Fibroblast of lung (primary cell): ENCODE measurements at regions not wholly inside any gene's neighbourhood (a gene's known extent, or its start where the extent isn't known, plus 50 kb on each side); places are given as distances from the start of the nearest gene placed in this dataset.

Experiments
- CTCF ChIP-seq, 2 donors: IDR thresholded peaks in 1 of 2; conservative IDR thresholded peaks in 1 of 2; 1 replicate in 1 of 2; 2 replicates in 1 of 2; pipeline ENCODE4 v1.5.1; 2011 to 2012; ENCODE audit warnings: low read length in 2 of 2, control low read depth in 1 of 2, inconsistent platforms in 1 of 2, low read depth in 1 of 2, mild to moderate bottlenecking in 1 of 2
- EZH2 ChIP-seq: IDR thresholded peaks from 2 replicates; pipeline ENCODE4 v1.5.1; 2012; ENCODE audit warnings: low read length, control low read depth, mild to moderate bottlenecking; ENCODE audit errors: missing control alignments

GRCh38 chr20:40081653-40082052 lies 607.4 kb downstream of the MAFB start:
- TF ChIP-seq CTCF (conservative IDR thresholded peaks at IDR 0.05 in 1 of 2, IDR thresholded peaks at IDR 0.05 in 1 of 2; ENCODE audit: low read depth in 1 of 2, low read length in 2 of 2): no peak
- TF ChIP-seq EZH2: no peak
